ENCODE measurements at regions not wholly inside any gene's neighbourhood (a gene's known extent, or its start where the extent isn't known, plus 50 kb on each side); places are given as distances from the start of the nearest gene placed in this dataset.

- Histone ChIP-seq H3K4me3 (ENCODE audit: low read length in 3 of 3) (peak overlapping the region in 1 of 3 donors; percentile 15), H3K36me3 (ENCODE audit: control insufficient read depth in 3 of 3, insufficient read depth in 3 of 3, low read length in 3 of 3) (no peaks in the 10 kb centered on the region), H3K9me3 (ENCODE audit: control insufficient read depth in 3 of 3, low read length in 3 of 3) (no peaks in the 10 kb centered on the region), H3K27ac (ENCODE audit: low read depth, low read length) (no peak overlapping the region), H3K9ac (ENCODE audit: low read depth in 1 of 3, low read length in 3 of 3) (peak overlapping the region in 1 of 3 donors; percentile 17), H3K27me3 (ENCODE audit: control insufficient read depth in 3 of 3, insufficient read depth in 3 of 3, low read length in 3 of 3) (peaks cover 0 to 8% (median 2%) of the 10 kb centered on the region in 3 donors), H3K4me1 (ENCODE audit: control insufficient read depth in 3 of 3, insufficient read depth in 3 of 3, low read length in 3 of 3) (no peaks in the 10 kb centered on the region)
These were observed 238.7 kb downstream of the ZPLD1 start for GRCh38 chr3:102673271-102674115.

DNA sequence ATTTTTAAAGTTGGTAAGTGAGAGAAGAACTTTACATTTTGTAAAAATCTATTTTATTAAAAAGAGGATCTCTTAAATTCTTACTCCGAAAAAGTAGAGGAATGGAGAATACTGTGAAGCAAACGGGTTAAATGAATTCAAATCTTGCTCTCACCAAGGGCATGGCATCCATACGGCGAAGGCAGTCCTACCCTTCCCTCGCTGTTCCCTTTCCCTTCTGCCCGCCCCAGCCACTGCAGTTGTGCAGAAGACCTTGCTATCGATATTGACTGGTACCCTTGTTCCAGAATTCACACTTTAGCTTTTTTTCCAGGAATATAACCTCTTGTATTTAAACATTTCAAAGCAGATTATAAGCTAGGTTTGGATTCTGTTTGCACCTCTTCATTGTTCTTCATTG, 239.5 kb downstream of the ZPLD1 start:
- Histone ChIP-seq H3K36me3 (ENCODE audit: control insufficient read depth in 3 of 3, insufficient read depth in 3 of 3, low read length in 3 of 3) (no peaks in the 10 kb centered on the region), H3K27me3 (ENCODE audit: control insufficient read depth in 3 of 3, insufficient read depth in 3 of 3, low read length in 3 of 3) (peaks cover 0 to 8% (median 2%) of the 10 kb centered on the region in 3 donors), H3K9me3 (ENCODE audit: control insufficient read depth in 3 of 3, low read length in 3 of 3) (no peaks in the 10 kb centered on the region), H3K4me1 (ENCODE audit: control insufficient read depth in 3 of 3, insufficient read depth in 3 of 3, low read length in 3 of 3) (no peaks in the 10 kb centered on the region), H3K27ac (ENCODE audit: low read depth, low read length) (no peak overlapping the region), H3K9ac (ENCODE audit: low read depth in 1 of 3, low read length in 3 of 3) (no peak overlapping the region), H3K4me3 (ENCODE audit: low read length in 3 of 3) (no peak overlapping the region)

- no peak overlapping the region for H3K9ac ChIP-seq (ENCODE audit: low read depth in 1 of 3, low read length in 3 of 3)
These were observed 241.6 kb downstream of the ZPLD1 start for GRCh38 chr3:102676424-102676823.

GRCh38 chr3:102682741-102683140, 247.9 kb downstream of the ZPLD1 start:
- Histone ChIP-seq H3K9ac (ENCODE audit: low read depth in 1 of 3, low read length in 3 of 3) (no peak overlapping the region), H3K4me1 (ENCODE audit: control insufficient read depth in 3 of 3, insufficient read depth in 3 of 3, low read length in 3 of 3) (no peaks in the 10 kb centered on the region), H3K4me3 (ENCODE audit: low read length in 3 of 3) (no peak overlapping the region), H3K36me3 (ENCODE audit: control insufficient read depth in 3 of 3, insufficient read depth in 3 of 3, low read length in 3 of 3) (no peaks in the 10 kb centered on the region), H3K9me3 (ENCODE audit: control insufficient read depth in 3 of 3, low read length in 3 of 3) (no peaks in the 10 kb centered on the region), H3K27ac (ENCODE audit: low read depth, low read length) (no peak overlapping the region), H3K27me3 (ENCODE audit: control insufficient read depth in 3 of 3, insufficient read depth in 3 of 3, low read length in 3 of 3) (peaks cover 0 to 3% (median 0%) of the 10 kb centered on the region in 3 donors)

More at GRCh38 chr3:102676424-102676823, 241.6 kb downstream of the ZPLD1 start:
- Histone ChIP-seq H3K4me3 (ENCODE audit: low read length in 3 of 3) (no peak overlapping the region), H3K9me3 (ENCODE audit: control insufficient read depth in 3 of 3, low read length in 3 of 3) (no peaks in the 10 kb centered on the region), H3K27ac (ENCODE audit: low read depth, low read length) (no peak overlapping the region), H3K4me1 (ENCODE audit: control insufficient read depth in 3 of 3, insufficient read depth in 3 of 3, low read length in 3 of 3) (no peaks in the 10 kb centered on the region), H3K27me3 (ENCODE audit: control insufficient read depth in 3 of 3, insufficient read depth in 3 of 3, low read length in 3 of 3) (peaks cover 0 to 6% (median 2%) of the 10 kb centered on the region in 3 donors), H3K36me3 (ENCODE audit: control insufficient read depth in 3 of 3, insufficient read depth in 3 of 3, low read length in 3 of 3) (no peaks in the 10 kb centered on the region)

- no peaks in the 10 kb centered on the region for H3K36me3 ChIP-seq (ENCODE audit: control insufficient read depth in 3 of 3, insufficient read depth in 3 of 3, low read length in 3 of 3)
- H3K27me3 ChIP-seq (ENCODE audit: control insufficient read depth in 3 of 3, insufficient read depth in 3 of 3, low read length in 3 of 3) = no peaks in the 10 kb centered on the region
- H3K9me3 ChIP-seq (ENCODE audit: control insufficient read depth in 3 of 3, low read length in 3 of 3) = no peaks in the 10 kb centered on the region
- no peak overlapping the region for H3K4me3 ChIP-seq (ENCODE audit: low read length in 3 of 3)
- no peak overlapping the region for H3K27ac ChIP-seq (ENCODE audit: low read depth, low read length)
- H3K4me1 ChIP-seq (ENCODE audit: control insufficient read depth in 3 of 3, insufficient read depth in 3 of 3, low read length in 3 of 3) = no peaks in the 10 kb centered on the region
- no peak overlapping the region for H3K9ac ChIP-seq (ENCODE audit: low read depth in 1 of 3, low read length in 3 of 3)
These were observed 252.0 kb downstream of the ZPLD1 start for GRCh38 chr3:102686792-102687191.

DNA sequence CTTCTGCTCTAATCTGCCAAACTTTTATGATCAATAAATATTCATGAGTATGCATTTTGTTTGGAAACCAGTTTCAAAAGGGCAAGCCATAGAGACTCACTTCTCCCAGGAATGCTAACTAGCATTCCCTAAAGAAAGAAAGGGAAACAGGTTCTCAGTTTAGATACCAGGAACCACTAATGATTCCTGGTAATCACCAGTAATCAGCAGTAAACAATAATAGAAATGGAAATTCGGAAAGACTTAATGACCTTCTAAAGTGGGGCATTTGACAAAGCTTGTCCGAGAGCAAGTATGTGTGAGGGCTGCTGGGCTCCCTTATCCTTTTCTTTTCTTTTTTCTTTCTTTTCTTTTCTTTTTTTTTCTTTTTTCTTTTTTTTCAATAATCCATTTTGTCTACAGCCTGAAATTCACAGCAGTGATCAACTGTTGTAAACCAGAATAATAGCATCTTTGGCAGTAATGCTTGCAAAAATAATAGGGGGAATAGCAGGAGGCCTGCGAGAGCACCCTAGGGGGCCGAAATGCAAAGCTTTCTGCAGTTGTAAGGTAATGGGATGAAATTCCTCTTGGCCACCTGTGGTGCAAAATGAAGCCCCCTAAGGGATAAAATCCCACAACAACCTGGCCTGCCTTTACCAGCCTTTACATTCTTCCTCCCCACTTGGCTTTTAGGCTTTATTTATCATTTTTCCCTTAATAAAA, 253.2 kb downstream of the ZPLD1 start:
- Histone ChIP-seq H3K27ac (ENCODE audit: low read depth, low read length) (no peak overlapping the region), H3K9me3 (ENCODE audit: control insufficient read depth in 3 of 3, low read length in 3 of 3) (no peaks in the 10 kb centered on the region), H3K9ac (ENCODE audit: low read depth in 1 of 3, low read length in 3 of 3) (no peak overlapping the region), H3K4me1 (ENCODE audit: control insufficient read depth in 3 of 3, insufficient read depth in 3 of 3, low read length in 3 of 3) (no peaks in the 10 kb centered on the region), H3K27me3 (ENCODE audit: control insufficient read depth in 3 of 3, insufficient read depth in 3 of 3, low read length in 3 of 3) (no peaks in the 10 kb centered on the region), H3K36me3 (ENCODE audit: control insufficient read depth in 3 of 3, insufficient read depth in 3 of 3, low read length in 3 of 3) (no peaks in the 10 kb centered on the region), H3K4me3 (ENCODE audit: low read length in 3 of 3) (no peak overlapping the region)

DNA sequence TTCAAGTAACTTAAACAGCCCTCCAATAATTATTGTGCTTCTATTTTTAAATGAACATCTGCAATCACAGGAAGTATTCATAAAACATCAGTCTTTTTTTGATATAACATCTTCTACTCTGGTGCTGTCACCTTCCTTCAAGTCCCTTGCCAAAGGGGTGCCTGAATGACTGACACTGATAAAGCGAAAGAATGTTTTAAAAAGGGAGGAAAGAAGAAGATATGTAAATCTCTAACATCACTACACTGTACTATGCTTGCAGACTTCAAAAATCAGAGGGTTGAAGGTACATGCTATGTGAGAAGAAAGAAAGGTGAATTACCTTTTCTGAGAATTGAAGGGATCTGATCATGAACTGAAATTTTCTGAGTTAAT, 253.7 kb downstream of the ZPLD1 start:
- Histone ChIP-seq H3K27ac (ENCODE audit: low read depth, low read length) (no peak overlapping the region), H3K9me3 (ENCODE audit: control insufficient read depth in 3 of 3, low read length in 3 of 3) (no peaks in the 10 kb centered on the region), H3K4me1 (ENCODE audit: control insufficient read depth in 3 of 3, insufficient read depth in 3 of 3, low read length in 3 of 3) (no peaks in the 10 kb centered on the region), H3K4me3 (ENCODE audit: low read length in 3 of 3) (no peak overlapping the region), H3K9ac (ENCODE audit: low read depth in 1 of 3, low read length in 3 of 3) (no peak overlapping the region), H3K27me3 (ENCODE audit: control insufficient read depth in 3 of 3, insufficient read depth in 3 of 3, low read length in 3 of 3) (no peaks in the 10 kb centered on the region), H3K36me3 (ENCODE audit: control insufficient read depth in 3 of 3, insufficient read depth in 3 of 3, low read length in 3 of 3) (no peaks in the 10 kb centered on the region)

GRCh38 chr3:102691507-102691906, 256.7 kb downstream of the ZPLD1 start:
- Histone ChIP-seq H3K27me3 (ENCODE audit: control insufficient read depth in 3 of 3, insufficient read depth in 3 of 3, low read length in 3 of 3) (no peaks in the 10 kb centered on the region), H3K4me1 (ENCODE audit: control insufficient read depth in 3 of 3, insufficient read depth in 3 of 3, low read length in 3 of 3) (no peaks in the 10 kb centered on the region), H3K4me3 (ENCODE audit: low read length in 3 of 3) (no peak overlapping the region), H3K27ac (ENCODE audit: low read depth, low read length) (no peak overlapping the region), H3K36me3 (ENCODE audit: control insufficient read depth in 3 of 3, insufficient read depth in 3 of 3, low read length in 3 of 3) (no peaks in the 10 kb centered on the region), H3K9me3 (ENCODE audit: control insufficient read depth in 3 of 3, low read length in 3 of 3) (no peaks in the 10 kb centered on the region), H3K9ac (ENCODE audit: low read depth in 1 of 3, low read length in 3 of 3) (no peak overlapping the region)

DNA sequence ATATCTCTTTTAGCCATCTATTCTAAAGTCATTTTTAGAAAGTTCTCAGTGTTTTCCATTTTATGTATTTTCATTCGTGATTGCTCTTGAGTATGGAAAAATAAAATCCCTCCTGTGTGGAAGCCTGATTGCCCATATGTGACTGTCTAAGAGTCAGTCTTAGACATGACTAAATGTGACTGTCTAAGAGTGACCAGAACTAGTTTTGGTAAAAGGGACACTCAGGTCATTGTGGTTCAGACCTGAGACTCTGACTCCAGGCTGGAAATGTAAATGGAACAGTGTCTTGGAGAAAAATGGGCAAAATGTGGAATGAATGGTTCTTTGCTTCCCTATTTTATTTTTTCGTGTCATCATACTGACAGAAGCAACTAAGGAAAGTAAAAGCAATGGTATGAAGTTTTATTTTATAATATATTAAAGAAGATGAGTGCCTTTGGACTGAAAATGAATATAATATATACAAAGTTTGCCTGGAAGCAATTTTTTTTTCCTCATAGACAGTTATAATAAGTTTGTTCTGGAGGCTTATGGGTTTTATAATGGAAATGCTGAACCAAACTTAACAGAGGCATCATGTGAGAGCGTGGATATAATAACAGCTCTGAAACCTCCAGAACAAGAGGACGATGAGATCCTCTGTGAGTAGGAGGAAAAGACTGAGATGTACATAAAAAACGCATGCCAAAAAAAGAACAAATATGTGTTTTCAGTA, 264.4 kb downstream of the ZPLD1 start:
- H3K27ac ChIP-seq (ENCODE audit: low read depth, low read length) = no peak overlapping the region
- H3K4me1 ChIP-seq (ENCODE audit: control insufficient read depth in 3 of 3, insufficient read depth in 3 of 3, low read length in 3 of 3) = no peaks in the 10 kb centered on the region
- no peak overlapping the region for H3K9ac ChIP-seq (ENCODE audit: low read depth in 1 of 3, low read length in 3 of 3)
- no peak overlapping the region for H3K4me3 ChIP-seq (ENCODE audit: low read length in 3 of 3)
- H3K9me3 ChIP-seq (ENCODE audit: control insufficient read depth in 3 of 3, low read length in 3 of 3) = no peaks in the 10 kb centered on the region
- H3K27me3 ChIP-seq (ENCODE audit: control insufficient read depth in 3 of 3, insufficient read depth in 3 of 3, low read length in 3 of 3) = no peaks in the 10 kb centered on the region
- no peaks in the 10 kb centered on the region for H3K36me3 ChIP-seq (ENCODE audit: control insufficient read depth in 3 of 3, insufficient read depth in 3 of 3, low read length in 3 of 3)

GRCh38 chr3:102699819-102700140, 265.0 kb downstream of the ZPLD1 start:
- H3K4me3 ChIP-seq (ENCODE audit: low read length in 3 of 3) = no peak overlapping the region
- H3K27ac ChIP-seq (ENCODE audit: low read depth, low read length) = no peak overlapping the region
- no peaks in the 10 kb centered on the region for H3K36me3 ChIP-seq (ENCODE audit: control insufficient read depth in 3 of 3, insufficient read depth in 3 of 3, low read length in 3 of 3)
- H3K9ac ChIP-seq (ENCODE audit: low read depth in 1 of 3, low read length in 3 of 3) = no peak overlapping the region
- no peaks in the 10 kb centered on the region for H3K9me3 ChIP-seq (ENCODE audit: control insufficient read depth in 3 of 3, low read length in 3 of 3)
- no peaks in the 10 kb centered on the region for H3K4me1 ChIP-seq (ENCODE audit: control insufficient read depth in 3 of 3, insufficient read depth in 3 of 3, low read length in 3 of 3)
- no peaks in the 10 kb centered on the region for H3K27me3 ChIP-seq (ENCODE audit: control insufficient read depth in 3 of 3, insufficient read depth in 3 of 3, low read length in 3 of 3)

Measured in skeletal muscle tissue (tissue), 3 donors.